ENCODE measurements at regions not wholly inside any gene's neighbourhood (a gene's known extent, or its start where the extent isn't known, plus 50 kb on each side); places are given as distances from the start of the nearest gene placed in this dataset.

- H3K27me3 ChIP-seq (ENCODE audit: insufficient read depth, low read length): no peaks in the 10 kb centered on the region
- no peaks in the 10 kb centered on the region for H3K4me1 ChIP-seq (ENCODE audit: insufficient read depth, low read length)
- no peaks in the 10 kb centered on the region for H3K36me3 ChIP-seq (ENCODE audit: insufficient read depth, low read length)
- no peak overlapping the region for H3K27ac ChIP-seq (ENCODE audit: low read depth, low read length)
- H3K9ac ChIP-seq (ENCODE audit: low read depth, low read length): no peak overlapping the region
- no peaks in the 10 kb centered on the region for H3K9me3 ChIP-seq (ENCODE audit: insufficient read depth, low read depth, low read length)
- WGBS: 79% methylated on average over 9 of the region's 9 CpGs
- H3K4me3 ChIP-seq (ENCODE audit: low read length): no peak overlapping the region
Observed at GRCh38 chr20:21033817-21034216, 72.3 kb downstream of the LINC00237 start.

- Histone ChIP-seq H3K36me3 (ENCODE audit: insufficient read depth, low read length) (no peaks in the 10 kb centered on the region), H3K9ac (ENCODE audit: low read depth, low read length) (no peak overlapping the region), H3K27ac (ENCODE audit: low read depth, low read length) (no peak overlapping the region), H3K9me3 (ENCODE audit: insufficient read depth, low read depth, low read length) (no peaks in the 10 kb centered on the region), H3K4me3 (ENCODE audit: low read length) (no peak overlapping the region), H3K27me3 (ENCODE audit: insufficient read depth, low read length) (no peaks in the 10 kb centered on the region), H3K4me1 (ENCODE audit: insufficient read depth, low read length) (no peaks in the 10 kb centered on the region)
- WGBS: 67% methylated on average over 1 of the region's 1 CpG
Observed at GRCh38 chr20:21031666-21032065, 74.5 kb downstream of the LINC00237 start.

GRCh38 chr20:21029341-21029740, 76.8 kb downstream of the LINC00237 start:
- 89% methylated on average over 3 of the region's 3 CpGs for WGBS
- H3K9ac ChIP-seq (ENCODE audit: low read depth, low read length): no peak overlapping the region
- no peaks in the 10 kb centered on the region for H3K4me1 ChIP-seq (ENCODE audit: insufficient read depth, low read length)
- no peak overlapping the region for H3K27ac ChIP-seq (ENCODE audit: low read depth, low read length)
- H3K9me3 ChIP-seq (ENCODE audit: insufficient read depth, low read depth, low read length): no peaks in the 10 kb centered on the region
- H3K27me3 ChIP-seq (ENCODE audit: insufficient read depth, low read length): no peaks in the 10 kb centered on the region
- no peaks in the 10 kb centered on the region for H3K36me3 ChIP-seq (ENCODE audit: insufficient read depth, low read length)
- no peak overlapping the region for H3K4me3 ChIP-seq (ENCODE audit: low read length)

GRCh38 chr20:21028921-21029320, 77.2 kb downstream of the LINC00237 start:
- H3K9me3 ChIP-seq (ENCODE audit: insufficient read depth, low read depth, low read length): no peaks in the 10 kb centered on the region
- no peak overlapping the region for H3K27ac ChIP-seq (ENCODE audit: low read depth, low read length)
- H3K9ac ChIP-seq (ENCODE audit: low read depth, low read length): no peak overlapping the region
- H3K4me1 ChIP-seq (ENCODE audit: insufficient read depth, low read length): no peaks in the 10 kb centered on the region
- 93% methylated on average over 3 of the region's 4 CpGs for WGBS
- no peak overlapping the region for H3K4me3 ChIP-seq (ENCODE audit: low read length)
- H3K36me3 ChIP-seq (ENCODE audit: insufficient read depth, low read length): no peaks in the 10 kb centered on the region
- H3K27me3 ChIP-seq (ENCODE audit: insufficient read depth, low read length): no peaks in the 10 kb centered on the region

- H3K27me3 ChIP-seq (ENCODE audit: insufficient read depth, low read length): no peaks in the 10 kb centered on the region
- no peak overlapping the region for H3K27ac ChIP-seq (ENCODE audit: low read depth, low read length)
- WGBS: 82% methylated on average over 3 of the region's 3 CpGs
- no peak overlapping the region for H3K4me3 ChIP-seq (ENCODE audit: low read length)
- H3K9me3 ChIP-seq (ENCODE audit: insufficient read depth, low read depth, low read length): no peaks in the 10 kb centered on the region
- no peaks in the 10 kb centered on the region for H3K4me1 ChIP-seq (ENCODE audit: insufficient read depth, low read length)
- no peak overlapping the region for H3K9ac ChIP-seq (ENCODE audit: low read depth, low read length)
- H3K36me3 ChIP-seq (ENCODE audit: insufficient read depth, low read length): no peaks in the 10 kb centered on the region
Observed at GRCh38 chr20:21028436-21028835, 77.7 kb downstream of the LINC00237 start.

- no peaks in the 10 kb centered on the region for H3K27me3 ChIP-seq (ENCODE audit: insufficient read depth, low read length)
Observed at GRCh38 chr20:21027569-21027968, 78.6 kb downstream of the LINC00237 start.

GRCh38 chr20:21026951-21027350, 79.2 kb downstream of the LINC00237 start:
- no peaks in the 10 kb centered on the region for H3K36me3 ChIP-seq (ENCODE audit: insufficient read depth, low read length)
- no peaks in the 10 kb centered on the region for H3K4me1 ChIP-seq (ENCODE audit: insufficient read depth, low read length)
- no peaks in the 10 kb centered on the region for H3K27me3 ChIP-seq (ENCODE audit: insufficient read depth, low read length)
- no peak overlapping the region for H3K9ac ChIP-seq (ENCODE audit: low read depth, low read length)
- 94% methylated on average over 6 of the region's 6 CpGs for WGBS
- H3K9me3 ChIP-seq (ENCODE audit: insufficient read depth, low read depth, low read length): no peaks in the 10 kb centered on the region
- no peak overlapping the region for H3K27ac ChIP-seq (ENCODE audit: low read depth, low read length)
- no peak overlapping the region for H3K4me3 ChIP-seq (ENCODE audit: low read length)

More at GRCh38 chr20:21027569-21027968, 78.6 kb downstream of the LINC00237 start:
- Histone ChIP-seq H3K36me3 (ENCODE audit: insufficient read depth, low read length) (no peaks in the 10 kb centered on the region), H3K4me1 (ENCODE audit: insufficient read depth, low read length) (no peaks in the 10 kb centered on the region), H3K4me3 (ENCODE audit: low read length) (no peak overlapping the region), H3K9me3 (ENCODE audit: insufficient read depth, low read depth, low read length) (no peaks in the 10 kb centered on the region), H3K27ac (ENCODE audit: low read depth, low read length) (no peak overlapping the region), H3K9ac (ENCODE audit: low read depth, low read length) (no peak overlapping the region)
- WGBS: 62% methylated on average over 7 of the region's 7 CpGs

GRCh38 chr20:21024420-21024819, 81.7 kb downstream of the LINC00237 start:
- WGBS: 91% methylated on average over 3 of the region's 3 CpGs
- Histone ChIP-seq H3K9ac (ENCODE audit: low read depth, low read length) (no peak overlapping the region), H3K4me1 (ENCODE audit: insufficient read depth, low read length) (peaks cover 17% of the 10 kb centered on the region), H3K27ac (ENCODE audit: low read depth, low read length) (no peak overlapping the region), H3K4me3 (ENCODE audit: low read length) (no peak overlapping the region), H3K27me3 (ENCODE audit: insufficient read depth, low read length) (no peaks in the 10 kb centered on the region), H3K9me3 (ENCODE audit: insufficient read depth, low read depth, low read length) (no peaks in the 10 kb centered on the region), H3K36me3 (ENCODE audit: insufficient read depth, low read length) (no peaks in the 10 kb centered on the region)

- H3K9me3 ChIP-seq (ENCODE audit: insufficient read depth, low read depth, low read length): no peaks in the 10 kb centered on the region
- no peaks in the 10 kb centered on the region for H3K36me3 ChIP-seq (ENCODE audit: insufficient read depth, low read length)
- no peaks in the 10 kb centered on the region for H3K27me3 ChIP-seq (ENCODE audit: insufficient read depth, low read length)
- WGBS: 94% methylated on average over 5 of the region's 5 CpGs
- peaks cover 18% of the 10 kb centered on the region for H3K4me1 ChIP-seq (ENCODE audit: insufficient read depth, low read length)
- no peak overlapping the region for H3K27ac ChIP-seq (ENCODE audit: low read depth, low read length)
- H3K9ac ChIP-seq (ENCODE audit: low read depth, low read length): no peak overlapping the region
- H3K4me3 ChIP-seq (ENCODE audit: low read length): no peak overlapping the region
Observed at GRCh38 chr20:21022925-21023324, 83.2 kb downstream of the LINC00237 start.

- Histone ChIP-seq H3K9ac (ENCODE audit: low read depth, low read length) (no peak overlapping the region), H3K4me1 (ENCODE audit: insufficient read depth, low read length) (peaks cover 23% of the 10 kb centered on the region), H3K9me3 (ENCODE audit: insufficient read depth, low read depth, low read length) (no peaks in the 10 kb centered on the region), H3K27ac (ENCODE audit: low read depth, low read length) (no peak overlapping the region), H3K27me3 (ENCODE audit: insufficient read depth, low read length) (no peaks in the 10 kb centered on the region), H3K36me3 (ENCODE audit: insufficient read depth, low read length) (no peaks in the 10 kb centered on the region), H3K4me3 (ENCODE audit: low read length) (no peak overlapping the region)
- 73% methylated on average over 1 of the region's 1 CpG for WGBS
Observed at GRCh38 chr20:21021472-21021790, 84.7 kb downstream of the LINC00237 start.

- Histone ChIP-seq H3K27me3 (ENCODE audit: insufficient read depth, low read length) (no peaks in the 10 kb centered on the region), H3K4me1 (ENCODE audit: insufficient read depth, low read length) (peaks cover 23% of the 10 kb centered on the region), H3K9ac (ENCODE audit: low read depth, low read length) (no peak overlapping the region), H3K4me3 (ENCODE audit: low read length) (no peak overlapping the region), H3K27ac (ENCODE audit: low read depth, low read length) (no peak overlapping the region), H3K9me3 (ENCODE audit: insufficient read depth, low read depth, low read length) (no peaks in the 10 kb centered on the region), H3K36me3 (ENCODE audit: insufficient read depth, low read length) (no peaks in the 10 kb centered on the region)
- 91% methylated on average over 11 of the region's 11 CpGs for WGBS
Observed at GRCh38 chr20:21020659-21021471, 85.3 kb downstream of the LINC00237 start.
